Immature natural killer cell (primary cell): ENCODE measurements at regions not wholly inside any gene's neighbourhood (a gene's known extent, or its start where the extent isn't known, plus 50 kb on each side); places are given as distances from the start of the nearest gene placed in this dataset.

Experiments used
- DNase-seq, 3 donors: peaks; one replicate each; pipeline ENCODE4 v3.0.0; 2022; ENCODE audit warnings: mixed read lengths in 1 of 3
- H3K27ac Mint-ChIP-seq, 6 donors: one replicate each; pipeline ENCODE4 v1.8.0; 2020; ENCODE audit warnings: mixed read lengths in 6 of 6, mild to moderate bottlenecking in 5 of 6, inconsistent platforms in 4 of 6, moderate library complexity in 3 of 6
- H3K27me3 Mint-ChIP-seq, 3 donors: one replicate each; pipeline ENCODE4 v1.8.0; 2020 to 2021; ENCODE audit warnings: low read depth in 3 of 3, mild to moderate bottlenecking in 3 of 3, mixed read lengths in 3 of 3, moderate library complexity in 3 of 3, inconsistent platforms in 1 of 3
- H3K36me3 Mint-ChIP-seq, 3 donors: one replicate each; pipeline ENCODE4 v1.8.0; 2020; ENCODE audit warnings: mixed read lengths in 3 of 3, inconsistent platforms in 2 of 3, mild to moderate bottlenecking in 2 of 3
- H3K4me1 Mint-ChIP-seq, 2 donors: one replicate each; pipeline ENCODE4 v1.8.0; 2020; ENCODE audit warnings: inconsistent platforms in 2 of 2, mild to moderate bottlenecking in 2 of 2, mixed read lengths in 2 of 2, moderate library complexity in 1 of 2
- H3K4me3 Mint-ChIP-seq, 5 donors: one replicate each; pipeline ENCODE4 v1.8.0; 2020; ENCODE audit warnings: mild to moderate bottlenecking in 5 of 5, mixed read lengths in 5 of 5, inconsistent platforms in 3 of 5, moderate library complexity in 3 of 5
- H3K9me3 Mint-ChIP-seq, 6 donors: one replicate each; pipeline ENCODE4 v1.8.0; 2020; ENCODE audit warnings: mild to moderate bottlenecking in 6 of 6, mixed read lengths in 6 of 6, inconsistent platforms in 4 of 6, moderate library complexity in 3 of 6

DNA sequence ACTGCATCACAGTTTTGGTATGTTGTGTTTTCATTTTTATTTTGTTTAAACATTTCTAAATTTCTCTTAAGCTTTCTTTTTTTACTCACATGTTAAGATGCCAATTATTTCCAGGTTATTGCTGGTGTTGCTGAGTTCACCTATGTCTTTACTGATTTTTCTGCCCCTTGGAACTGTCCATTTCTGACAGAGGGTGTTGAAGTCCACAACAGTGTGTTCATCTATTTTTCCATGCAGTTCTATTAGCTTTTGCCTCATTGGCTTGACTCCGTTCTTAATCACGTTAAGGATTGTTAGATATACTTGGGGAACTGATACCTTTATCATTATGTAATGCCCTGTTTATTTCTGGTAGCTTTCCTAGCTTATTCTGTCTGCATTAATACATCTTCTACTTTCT is 158.0 kb upstream of the TCERG1L start:
- Mint-ChIP-seq H3K27ac (no peak overlapping the region), H3K4me3 (no peak overlapping the region), H3K9me3 (peaks cover 0 to 2% (median 0%) of the 10 kb centered on the region in 6 donors), H3K36me3 (no peaks in the 10 kb centered on the region), H3K4me1 (no peaks in the 10 kb centered on the region), H3K27me3 (peaks cover 0 to 3% (median 2%) of the 10 kb centered on the region in 3 donors)
- DNase-seq: no peak

DNA sequence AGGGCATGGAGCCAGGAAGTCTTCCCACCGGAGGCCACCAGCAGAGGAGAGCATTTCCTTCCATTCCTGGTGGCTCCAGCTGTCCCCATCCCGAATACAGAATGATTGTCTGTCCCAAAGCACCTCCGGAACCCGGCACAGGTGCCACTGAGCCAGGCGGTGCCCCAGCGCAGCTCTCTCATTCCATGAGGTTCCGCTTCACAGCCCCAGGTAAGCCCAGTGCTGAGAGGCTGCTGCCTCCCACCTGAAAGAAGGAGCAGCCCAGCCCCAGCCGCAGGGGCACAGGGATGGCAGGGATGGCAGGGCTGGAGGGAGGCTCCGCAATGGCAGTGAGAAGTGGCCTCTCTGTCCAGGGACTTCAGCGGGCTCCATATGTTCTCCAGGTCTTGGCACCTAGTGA is 162.1 kb upstream of the TCERG1L start:
- H3K27me3 Mint-ChIP-seq: peaks cover 0 to 4% (median 0%) of the 10 kb centered on the region in 3 donors
- no peak overlapping the region for H3K4me3 Mint-ChIP-seq
- no peaks in the 10 kb centered on the region for H3K4me1 Mint-ChIP-seq
- no peaks in the 10 kb centered on the region for H3K36me3 Mint-ChIP-seq
- peaks cover 0 to 2% (median 0%) of the 10 kb centered on the region in 6 donors for H3K9me3 Mint-ChIP-seq
- DNase-seq: no peak
- no peak overlapping the region for H3K27ac Mint-ChIP-seq

DNA sequence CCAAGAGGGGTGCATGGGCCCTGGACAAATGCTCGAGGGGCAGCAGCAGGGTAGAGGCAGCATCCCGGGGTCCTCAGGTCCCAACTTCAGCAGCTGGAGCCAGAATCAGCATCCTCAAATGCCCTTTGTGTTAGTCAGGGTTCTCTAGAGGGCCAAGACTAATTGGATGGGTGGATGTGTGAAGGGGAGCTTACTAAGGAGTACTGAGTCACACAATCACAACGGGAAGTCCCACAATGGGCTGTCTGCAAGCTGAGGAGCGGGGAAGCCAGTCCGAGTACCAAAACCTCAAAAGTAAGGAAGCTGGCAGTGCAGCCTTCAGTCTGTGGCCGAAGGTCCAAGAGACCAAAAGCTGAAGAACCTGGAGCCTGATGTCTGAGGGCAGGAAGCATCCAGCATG is 162.9 kb upstream of the TCERG1L start:
- no peak overlapping the region for H3K4me3 Mint-ChIP-seq
- H3K27me3 Mint-ChIP-seq: peaks cover 0 to 4% (median 0%) of the 10 kb centered on the region in 3 donors
- H3K27ac Mint-ChIP-seq: no peak overlapping the region
- no peak for DNase-seq
- peaks cover 0 to 2% (median 0%) of the 10 kb centered on the region in 6 donors for H3K9me3 Mint-ChIP-seq
- H3K36me3 Mint-ChIP-seq: no peaks in the 10 kb centered on the region
- H3K4me1 Mint-ChIP-seq: no peaks in the 10 kb centered on the region

DNA sequence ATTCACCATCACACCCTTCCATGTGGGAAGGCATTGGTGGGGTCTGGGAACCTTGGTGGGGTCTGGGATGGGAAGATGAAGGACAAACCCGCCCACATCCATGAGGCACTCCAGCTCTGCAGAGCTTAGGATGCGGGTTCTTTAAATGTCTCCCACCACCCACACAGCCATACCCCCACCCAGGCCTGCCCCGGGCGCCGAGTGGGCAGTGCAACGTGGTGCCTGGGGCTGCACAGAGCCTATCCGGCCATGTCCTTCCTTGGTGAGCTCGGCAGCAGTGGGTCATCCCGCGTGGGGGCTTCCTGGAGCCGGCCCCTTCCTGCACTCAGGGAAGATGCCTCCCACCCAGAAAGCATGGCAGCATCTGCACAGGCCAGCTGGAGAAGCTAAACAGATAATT is 163.5 kb upstream of the TCERG1L start:
- Mint-ChIP-seq H3K27ac (no peak overlapping the region), H3K4me3 (no peak overlapping the region), H3K27me3 (peaks cover 0 to 4% (median 0%) of the 10 kb centered on the region in 3 donors), H3K9me3 (peaks cover 0 to 2% (median 0%) of the 10 kb centered on the region in 6 donors), H3K4me1 (no peaks in the 10 kb centered on the region), H3K36me3 (no peaks in the 10 kb centered on the region)
- no peak for DNase-seq

DNA sequence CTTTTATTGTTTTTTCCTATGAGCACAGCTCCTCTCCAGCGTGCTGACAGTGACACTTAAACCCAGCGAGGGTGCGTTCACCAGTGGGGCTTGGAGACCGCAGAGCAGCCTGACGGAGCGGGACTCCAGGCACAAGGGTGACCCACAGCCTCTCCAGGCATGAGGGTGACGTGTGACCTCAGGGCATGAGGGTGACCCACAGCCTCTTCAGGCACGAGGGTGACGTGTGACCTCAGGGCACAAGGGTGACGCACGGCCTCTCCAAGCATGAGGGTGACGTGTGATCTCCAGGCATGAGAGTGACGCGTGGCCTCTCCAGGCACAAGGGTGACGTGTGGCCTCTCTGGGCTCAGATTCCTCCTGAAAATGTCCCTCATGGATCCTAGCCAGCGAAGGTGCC is 164.3 kb upstream of the TCERG1L start:
- H3K27ac Mint-ChIP-seq: no peak overlapping the region
- H3K36me3 Mint-ChIP-seq: no peaks in the 10 kb centered on the region
- no peak overlapping the region for H3K4me3 Mint-ChIP-seq
- no peak for DNase-seq
- no peaks in the 10 kb centered on the region for H3K4me1 Mint-ChIP-seq
- H3K9me3 Mint-ChIP-seq: peaks cover 0 to 2% (median 0%) of the 10 kb centered on the region in 6 donors
- peaks cover 0 to 4% (median 3%) of the 10 kb centered on the region in 3 donors for H3K27me3 Mint-ChIP-seq

DNA sequence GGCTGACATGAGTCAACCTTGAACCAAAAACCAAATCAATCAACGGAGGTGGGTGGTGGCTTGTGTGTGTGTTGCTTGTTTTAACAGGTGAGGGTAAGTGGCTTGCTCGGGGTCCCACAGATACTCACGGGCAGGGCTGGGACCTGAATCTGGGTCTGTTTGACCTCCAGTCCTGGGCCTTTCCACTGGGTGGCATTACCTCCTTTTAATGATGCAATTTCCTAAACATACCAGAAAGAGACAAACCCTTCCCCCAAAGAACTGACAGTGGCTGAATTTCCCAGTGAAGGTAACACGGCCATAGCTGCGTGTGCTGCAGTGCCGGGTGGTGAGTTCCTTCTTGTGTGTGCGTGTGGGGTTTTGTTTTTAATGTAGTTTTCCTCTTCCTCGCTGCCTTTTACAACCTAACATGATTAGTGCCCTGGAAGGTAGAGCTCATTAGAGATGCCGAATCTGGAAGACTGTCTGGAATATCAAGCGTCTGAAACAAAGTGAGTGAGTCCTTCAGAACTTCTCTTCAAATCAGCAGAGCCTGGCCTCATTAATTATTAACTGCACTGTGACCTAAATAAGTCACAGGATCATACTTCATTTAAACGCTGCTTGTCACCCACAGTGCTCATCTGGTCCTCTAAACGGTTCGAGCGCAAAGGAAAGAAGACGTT is 166.1 kb upstream of the TCERG1L start:
- H3K27ac Mint-ChIP-seq: peak overlapping the region in 1 of 6 donors; percentile 11
- no peak overlapping the region for H3K4me3 Mint-ChIP-seq
- no peaks in the 10 kb centered on the region for H3K4me1 Mint-ChIP-seq
- H3K27me3 Mint-ChIP-seq: peaks cover 0 to 3% (median 3%) of the 10 kb centered on the region in 3 donors
- DNase-seq: no peak
- no peaks in the 10 kb centered on the region for H3K36me3 Mint-ChIP-seq
- no peaks in the 10 kb centered on the region for H3K9me3 Mint-ChIP-seq

DNA sequence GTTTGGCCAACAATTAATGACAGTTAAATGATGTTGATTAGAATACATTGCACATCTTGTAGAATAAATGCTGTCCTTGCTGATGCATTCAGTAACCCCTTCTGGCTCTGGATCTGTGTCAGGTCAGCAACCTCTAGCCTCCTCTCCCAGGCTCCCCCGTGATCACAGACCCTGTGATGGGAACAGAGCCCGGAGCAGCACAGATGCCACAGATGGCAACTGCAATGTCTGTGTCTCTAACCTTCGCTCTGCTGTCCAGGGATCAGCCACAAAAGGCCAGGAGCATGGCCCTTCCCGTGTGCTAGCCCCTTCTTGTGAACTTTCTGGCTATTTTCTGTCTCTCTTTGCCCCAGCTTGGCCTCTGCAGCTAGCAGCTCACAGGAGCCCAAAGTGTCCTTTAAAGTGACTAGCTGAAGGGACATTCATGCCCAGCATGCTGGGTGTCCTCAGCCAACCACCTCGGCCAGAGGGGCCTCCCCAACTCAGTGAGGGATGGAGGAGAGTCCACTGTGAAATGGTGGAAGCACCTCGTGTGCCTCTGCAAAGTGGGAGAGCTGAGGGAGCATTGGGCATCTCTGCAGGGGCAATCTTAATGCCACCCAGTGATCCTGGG is 167.0 kb upstream of the TCERG1L start:
- H3K4me1 Mint-ChIP-seq: no peaks in the 10 kb centered on the region
- H3K4me3 Mint-ChIP-seq: no peak overlapping the region
- peaks cover 0 to 2% (median 0%) of the 10 kb centered on the region in 6 donors for H3K9me3 Mint-ChIP-seq
- no peak overlapping the region for H3K27ac Mint-ChIP-seq
- no peaks in the 10 kb centered on the region for H3K36me3 Mint-ChIP-seq
- peaks cover 0 to 4% (median 3%) of the 10 kb centered on the region in 3 donors for H3K27me3 Mint-ChIP-seq
- DNase-seq: no peak

DNA sequence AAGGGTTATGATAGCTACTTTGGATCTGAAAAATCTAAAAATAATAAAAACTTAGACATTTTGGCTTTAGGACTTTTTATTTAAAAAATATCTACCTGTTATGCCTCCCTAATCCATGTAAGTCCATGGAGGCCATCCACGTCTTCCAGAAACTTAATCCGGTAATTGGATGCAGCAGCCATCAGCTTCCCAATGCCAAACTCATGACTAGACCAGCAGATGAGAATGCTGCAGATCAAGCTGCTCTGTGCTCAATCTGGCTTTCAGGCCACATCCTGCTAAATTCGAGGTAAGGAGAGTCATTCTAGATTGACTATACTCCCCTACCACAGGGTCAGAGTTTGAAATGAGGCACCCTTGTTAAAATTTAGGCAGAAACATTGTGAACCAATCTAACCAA is 168.5 kb upstream of the TCERG1L start:
- Mint-ChIP-seq H3K4me3 (no peak overlapping the region), H3K4me1 (no peaks in the 10 kb centered on the region), H3K27ac (no peak overlapping the region), H3K36me3 (no peaks in the 10 kb centered on the region), H3K9me3 (peaks cover 0 to 2% (median 0%) of the 10 kb centered on the region in 6 donors), H3K27me3 (peaks cover 0 to 4% (median 3%) of the 10 kb centered on the region in 3 donors)
- no peak for DNase-seq

DNA sequence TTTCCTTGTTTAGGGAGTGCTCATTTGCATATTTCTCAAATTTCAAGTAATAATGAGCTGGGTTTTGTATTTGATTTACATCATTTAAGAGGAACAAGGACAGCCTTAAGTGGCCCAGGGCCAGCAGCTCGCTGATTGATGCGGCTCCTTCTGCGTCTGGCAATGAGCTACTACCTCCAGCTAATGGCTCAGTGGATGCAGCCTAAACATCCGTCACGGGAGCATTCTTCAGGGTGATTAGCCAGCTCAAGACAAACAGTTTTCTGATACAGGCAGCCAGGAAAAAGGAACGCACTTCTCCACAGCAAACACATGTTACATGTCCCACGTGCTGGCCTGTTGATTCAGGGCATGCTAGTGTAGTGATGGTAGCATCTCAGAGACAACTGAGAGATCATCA is 169.3 kb upstream of the TCERG1L start:
- no peak overlapping the region for H3K4me3 Mint-ChIP-seq
- H3K9me3 Mint-ChIP-seq: peaks cover 0 to 2% (median 0%) of the 10 kb centered on the region in 6 donors
- no peaks in the 10 kb centered on the region for H3K4me1 Mint-ChIP-seq
- peaks cover 0 to 4% (median 3%) of the 10 kb centered on the region in 3 donors for H3K27me3 Mint-ChIP-seq
- no peaks in the 10 kb centered on the region for H3K36me3 Mint-ChIP-seq
- no peak overlapping the region for H3K27ac Mint-ChIP-seq
- DNase-seq: no peak

DNA sequence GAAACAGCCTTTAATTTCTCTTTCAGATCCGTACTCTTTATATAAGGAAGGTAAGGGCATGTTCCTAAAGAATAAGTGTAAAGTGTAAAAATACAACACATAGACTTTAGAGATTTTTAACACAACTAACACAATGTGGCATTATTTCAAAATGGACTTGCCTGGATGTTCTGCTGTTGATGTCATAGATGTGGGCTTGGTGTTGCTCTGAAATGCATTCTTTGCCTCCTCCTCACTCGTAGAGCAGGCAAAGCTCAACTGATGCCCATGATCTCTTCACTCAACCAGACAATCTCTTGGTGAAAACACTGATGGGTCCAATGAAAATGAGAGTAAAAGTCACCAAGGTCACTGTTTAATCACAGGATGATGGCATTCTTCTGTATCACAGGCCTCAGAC is 174.2 kb upstream of the TCERG1L start:
- Mint-ChIP-seq H3K4me3 (no peak overlapping the region), H3K36me3 (no peaks in the 10 kb centered on the region), H3K9me3 (peaks cover 0 to 2% (median 0%) of the 10 kb centered on the region in 6 donors), H3K4me1 (no peaks in the 10 kb centered on the region), H3K27me3 (peaks cover 2 to 3% (median 2%) of the 10 kb centered on the region in 3 donors), H3K27ac (no peak overlapping the region)
- no peak for DNase-seq

DNA sequence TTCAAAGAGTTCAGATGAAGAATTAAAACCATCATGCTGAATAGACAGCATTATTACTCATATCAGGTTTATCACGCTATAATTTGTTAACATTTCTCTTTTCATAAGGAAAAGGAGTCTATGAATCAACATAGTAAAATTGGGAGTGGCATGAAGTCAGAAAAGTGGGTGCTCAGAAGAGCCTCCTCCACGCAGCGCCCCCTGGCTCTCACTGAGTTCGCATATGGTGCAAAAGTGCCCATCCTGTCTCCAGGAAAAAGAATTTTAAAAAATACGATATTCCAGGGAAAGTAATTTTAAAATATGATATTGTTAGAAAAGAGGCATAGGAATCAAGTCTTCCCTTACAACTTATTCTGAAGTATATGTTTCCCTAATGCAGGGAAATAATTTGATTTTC is 176.3 kb upstream of the TCERG1L start:
- Mint-ChIP-seq H3K36me3 (no peaks in the 10 kb centered on the region), H3K27me3 (peaks cover 2 to 3% (median 2%) of the 10 kb centered on the region in 3 donors), H3K9me3 (peaks cover 0 to 2% (median 0%) of the 10 kb centered on the region in 6 donors), H3K4me1 (no peaks in the 10 kb centered on the region), H3K4me3 (no peak overlapping the region), H3K27ac (no peak overlapping the region)
- no peak for DNase-seq

DNA sequence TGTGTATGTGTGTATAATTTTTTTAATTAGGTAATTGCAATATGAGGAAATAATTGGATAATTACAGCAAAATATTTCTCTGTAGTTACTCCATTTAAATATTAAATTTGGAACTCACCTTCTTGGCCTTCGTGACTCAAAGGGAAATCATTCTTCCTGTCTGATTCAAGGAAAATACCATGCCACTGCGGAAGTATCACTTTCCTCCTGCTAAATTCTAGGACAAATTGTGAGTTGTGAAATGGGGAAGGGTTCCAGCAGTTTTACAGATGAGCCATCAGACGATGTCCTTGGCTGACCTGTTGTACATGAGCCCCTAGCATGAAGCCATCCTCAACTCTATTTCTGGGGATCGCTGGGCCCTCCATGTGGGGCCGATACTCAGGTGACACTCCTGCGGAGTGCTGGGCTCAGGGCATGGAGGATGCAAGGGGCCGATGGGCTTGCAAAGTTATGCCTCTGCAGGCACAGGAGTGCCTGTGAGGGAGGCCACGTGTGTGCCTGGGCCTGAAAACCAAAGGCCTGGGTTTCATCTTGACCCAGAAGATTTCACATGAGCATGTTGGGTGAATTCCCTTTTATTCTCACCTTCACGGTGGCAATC is 179.6 kb upstream of the TCERG1L start:
- no peaks in the 10 kb centered on the region for H3K4me1 Mint-ChIP-seq
- no peak overlapping the region for H3K27ac Mint-ChIP-seq
- DNase-seq: no peak
- peaks cover 0 to 3% (median 0%) of the 10 kb centered on the region in 6 donors for H3K9me3 Mint-ChIP-seq
- H3K36me3 Mint-ChIP-seq: no peaks in the 10 kb centered on the region
- H3K4me3 Mint-ChIP-seq: no peak overlapping the region
- H3K27me3 Mint-ChIP-seq: peaks cover 0 to 3% (median 0%) of the 10 kb centered on the region in 3 donors

DNA sequence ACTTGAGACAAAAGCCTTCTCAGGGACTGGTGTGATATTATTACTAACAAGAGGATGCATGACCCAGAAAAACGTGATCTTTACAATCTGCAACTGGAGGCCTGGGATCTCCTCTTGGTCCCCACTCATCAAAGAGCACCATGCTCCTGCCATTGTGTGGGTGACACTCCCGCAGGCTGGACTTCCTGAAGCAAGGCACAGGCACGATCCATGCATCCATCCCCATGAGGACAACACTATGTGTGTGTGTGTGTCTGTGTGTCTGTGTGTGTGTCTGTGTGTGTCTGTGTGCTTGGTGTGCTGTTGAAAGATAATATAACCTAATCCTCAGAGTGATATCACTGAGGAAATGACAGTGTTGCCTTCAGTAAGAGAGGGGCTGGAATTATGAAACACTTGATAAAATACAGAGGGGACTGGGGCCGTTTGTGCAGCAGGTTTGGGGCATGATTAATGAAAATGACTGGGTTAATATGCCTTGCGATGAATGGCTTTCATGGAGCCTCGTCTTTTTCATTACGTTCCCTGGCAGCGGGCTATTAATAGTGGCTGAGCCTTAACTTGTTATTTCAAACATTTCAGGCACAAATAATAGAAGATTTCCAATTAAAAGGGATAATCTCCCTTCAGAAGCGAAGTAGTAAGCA is 180.8 kb upstream of the TCERG1L start:
- Mint-ChIP-seq H3K27ac (no peak overlapping the region), H3K9me3 (peaks cover 0 to 3% (median 0%) of the 10 kb centered on the region in 6 donors), H3K4me3 (no peak overlapping the region), H3K36me3 (no peaks in the 10 kb centered on the region), H3K4me1 (no peaks in the 10 kb centered on the region), H3K27me3 (peaks cover 0 to 1% (median 0%) of the 10 kb centered on the region in 3 donors)
- no peak for DNase-seq

DNA sequence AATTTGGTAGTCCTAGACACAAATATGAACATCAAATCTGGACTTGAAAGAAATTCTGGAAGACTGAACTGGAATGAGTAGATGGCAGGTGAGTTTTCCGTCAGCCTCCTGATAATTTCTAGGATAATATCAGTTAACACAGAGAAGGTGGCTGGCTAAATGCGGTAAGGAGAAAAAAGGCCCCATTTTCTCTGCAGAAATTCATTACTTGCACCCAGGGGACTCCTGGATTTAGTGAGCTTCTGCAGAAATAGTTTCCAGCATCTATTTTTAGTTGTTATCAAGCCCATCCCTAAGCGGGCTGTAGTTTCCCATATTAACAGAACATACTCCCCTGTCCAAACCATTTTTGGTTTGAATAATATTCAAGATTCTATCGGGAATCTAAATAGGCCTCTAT is 181.9 kb upstream of the TCERG1L start:
- Mint-ChIP-seq H3K27ac (no peak overlapping the region), H3K9me3 (peaks cover 0 to 3% (median 0%) of the 10 kb centered on the region in 6 donors), H3K4me3 (no peak overlapping the region), H3K27me3 (no peaks in the 10 kb centered on the region), H3K4me1 (no peaks in the 10 kb centered on the region), H3K36me3 (no peaks in the 10 kb centered on the region)
- no peak for DNase-seq
